ENCODE measurements at regions not wholly inside any gene's neighbourhood (a gene's known extent, or its start where the extent isn't known, plus 50 kb on each side); places are given as distances from the start of the nearest gene placed in this dataset.

- peak overlapping the region; percentile 68 for H2AFZ ChIP-seq (ENCODE audit: low read depth, low read length)
- H3K27me3 ChIP-seq (ENCODE audit: control insufficient read depth in 2 of 2, insufficient read depth in 2 of 2, low read length in 2 of 2), result no peaks in the 10 kb centered on the region
- peak; percentile 47 for TF ChIP-seq FOS (IDR thresholded peaks at IDR 0.05; ENCODE audit: borderline replicate concordance, insufficient read depth, low read length)
- TF ChIP-seq EZH2 (IDR thresholded peaks at IDR 0.05; ENCODE audit: borderline replicate concordance, low read depth, low read length, severe bottlenecking), result no peak
- peak; percentile 5 for TF ChIP-seq JUN (IDR thresholded peaks at IDR 0.05; ENCODE audit: borderline replicate concordance, insufficient read depth, insufficient read length, low read depth)
- no peak for TF ChIP-seq POLR2A (IDR thresholded peaks at IDR 0.05; ENCODE audit: low read depth, low read length)
- TF ChIP-seq GATA2 (IDR thresholded peaks at IDR 0.05; ENCODE audit: insufficient read depth, insufficient read length, low read depth, low read length), result peak; percentile 81
- no peak for TF ChIP-seq POLR2AphosphoS5 (IDR thresholded peaks at IDR 0.05; ENCODE audit: insufficient read depth, low read depth, low read length)
- no peak for TF ChIP-seq MAX (IDR thresholded peaks at IDR 0.05; ENCODE audit: insufficient read depth, insufficient read length)
- TF ChIP-seq MYC (IDR thresholded peaks at IDR 0.05; ENCODE audit: low read depth, low read length), result no peak
- TF ChIP-seq CTCF (IDR thresholded peaks at IDR 0.05; ENCODE audit: extremely low read depth in 1 of 2, insufficient read depth in 1 of 2, low read depth in 1 of 2, low read length in 2 of 2), result no peak
- H3K36me3 ChIP-seq (ENCODE audit: control insufficient read depth in 2 of 2, extremely low read depth in 1 of 2, insufficient read depth in 2 of 2, low read length in 2 of 2), result no peaks in the 10 kb centered on the region
- dilution Hi-C loops (cut with MboI; ENCODE audit: extremely low pct_ligation_motif_present, low sequenced_read_pairs) (no loop called here), intact Hi-C loops (cut with micrococcal nuclease) (no loop called here)
- peak; percentile 79 for DNase-seq (ENCODE audit: low read depth, low spot score)
- H3K4me2 ChIP-seq (ENCODE audit: insufficient read depth, low read length), result peak overlapping the region; percentile 55
- ChIA-PET POLR2A (interaction anchor here (0.6 kb wide), 1 partner anchor 34 kb away, joined by 3 read pairs; no protein-coding TSS in a partner anchor), CTCF (interaction anchor here (1.4 kb wide), 2 partner anchors 37 to 261 kb away, joined by 5 to 7 read pairs; no protein-coding TSS in a partner anchor)
- peak; percentile 72 for FAIRE-seq
- no peaks in the 10 kb centered on the region for H3K9me1 ChIP-seq (replicated peaks; ENCODE audit: control insufficient read depth, extremely low read depth, insufficient read depth, low read length)
- no peaks in the 10 kb centered on the region for H3K79me2 ChIP-seq (ENCODE audit: control insufficient read depth, insufficient read depth, low read length)
- peak overlapping the region; percentile 37 for H3K27ac ChIP-seq (ENCODE audit: insufficient read depth, low read depth, low read length)
- BruUV-seq (replicated peaks), result no TSS peak
- H3K4me1 ChIP-seq (ENCODE audit: control insufficient read depth, extremely low read depth, insufficient read depth, low read length), result peaks cover 16% of the 10 kb centered on the region
- H3K9ac ChIP-seq (replicated peaks; ENCODE audit: extremely low read depth, insufficient read depth, low read length), result peak overlapping the region; percentile 3
- H3K9me3 ChIP-seq (replicated peaks; ENCODE audit: control insufficient read depth, insufficient read depth, low read length), result no peaks in the 10 kb centered on the region
- no peak overlapping the region for H3K4me3 ChIP-seq (replicated peaks in 1 of 3; ENCODE audit: insufficient read depth in 1 of 3, low read depth in 1 of 3, low read length in 3 of 3)
- no peaks in the 10 kb centered on the region for H4K20me1 ChIP-seq (replicated peaks; ENCODE audit: control insufficient read depth, extremely low read depth, insufficient read depth, low read length)
Observed at GRCh38 chr7:14978687-14979086, 76.1 kb upstream of the DGKB start.
